Activated naive CD4-positive, alpha-beta T cell treated with anti-CD3 and anti-CD28 coated beads for 36 hours (primary cell): ENCODE measurements at regions not wholly inside any gene's neighbourhood (a gene's known extent, or its start where the extent isn't known, plus 50 kb on each side); places are given as distances from the start of the nearest gene placed in this dataset.
"Not testable (repeated sequence)": the region's sequence is repeated elsewhere in the genome, so short reads cannot be mapped to it uniquely, and the experiment has no call there.

Experiments used
- CTCF ChIA-PET: fragments of 350-600 bp; sonication (Branson Sonifier 250); formaldehyde crosslinking; loops from one replicate; lab custom pipeline; 2021; ENCODE audit warnings: antibody characterized with exemption; lab: Charles Lee
- DNase-seq: peaks from one replicate; pipeline ENCODE4 v3.0.0-alpha.2; 2020
- H3K27ac Mint-ChIP-seq: one replicate; pipeline ENCODE4 v1.8.0; 2021; ENCODE audit warnings: mild to moderate bottlenecking, mixed read lengths
- H3K27me3 Mint-ChIP-seq: one replicate; pipeline ENCODE4 v1.8.0; 2021; ENCODE audit warnings: low read depth, mixed read lengths
- H3K36me3 Mint-ChIP-seq: one replicate; pipeline ENCODE4 v1.8.0; 2021; ENCODE audit warnings: low read depth, mixed read lengths
- H3K4me1 Mint-ChIP-seq: one replicate; pipeline ENCODE4 v1.8.0; 2021; ENCODE audit warnings: low read depth, mixed read lengths
- H3K4me3 Mint-ChIP-seq: one replicate; pipeline ENCODE4 v1.8.0; 2021; ENCODE audit warnings: mild to moderate bottlenecking, moderate library complexity, mixed read lengths
- H3K9me3 Mint-ChIP-seq: one replicate; pipeline ENCODE4 v1.8.0; 2021; ENCODE audit warnings: mixed read lengths
- intact Hi-C: fragments of 100-400 bp; cut with micrococcal nuclease; formaldehyde crosslinking; loops from one replicate; pipeline ENCODE4 v1.15.1; 2023

DNA sequence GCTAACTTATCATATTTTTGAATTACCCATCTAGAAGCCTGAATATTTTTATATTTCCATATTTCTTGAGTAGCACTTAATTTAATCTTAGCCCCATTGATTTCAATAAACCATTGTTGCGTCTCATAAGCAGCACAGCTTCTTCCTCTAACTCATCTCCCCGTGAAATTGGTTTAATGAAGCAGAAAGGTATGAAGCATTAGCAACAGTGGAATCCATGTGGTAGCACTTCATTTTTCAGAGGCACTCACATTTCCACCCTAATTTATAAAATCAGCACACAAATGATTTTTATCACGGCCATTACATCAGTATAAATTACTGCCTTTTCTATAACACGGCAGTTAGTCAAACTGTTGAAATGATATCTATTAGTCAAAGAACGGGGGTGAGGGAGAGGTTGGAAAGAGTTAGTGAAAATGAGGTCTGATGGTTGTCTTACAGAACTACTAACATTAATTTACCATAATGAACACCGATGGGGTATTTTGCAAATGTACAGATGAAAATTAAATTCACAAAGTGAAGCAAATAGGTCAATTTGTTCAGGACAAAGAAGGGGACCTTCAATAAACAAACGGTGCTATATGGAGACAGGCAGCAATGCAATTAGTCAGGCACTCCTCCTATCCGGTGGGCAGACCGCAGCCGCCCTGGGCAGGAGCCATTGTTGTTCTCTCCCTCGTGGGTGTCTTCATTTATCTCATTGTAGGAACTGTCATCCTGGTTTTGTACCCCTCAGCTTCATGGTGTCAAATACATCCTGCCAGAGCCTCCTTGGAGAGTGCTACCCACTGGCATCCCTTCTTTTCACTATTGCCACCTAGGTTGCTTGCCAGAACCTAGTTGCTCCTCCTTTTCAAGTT lies 205.7 kb downstream of the SOX3 start:
- Mint-ChIP-seq H3K4me3 (no peak overlapping the region), H3K36me3 (no peaks in the 10 kb centered on the region), H3K27me3 (no peaks in the 10 kb centered on the region), H3K4me1 (no peaks in the 10 kb centered on the region), H3K27ac (no peak overlapping the region), H3K9me3 (no peaks in the 10 kb centered on the region)
- intact Hi-C loops: no loop called here
- no peak for DNase-seq
- CTCF ChIA-PET: no interaction called here

DNA sequence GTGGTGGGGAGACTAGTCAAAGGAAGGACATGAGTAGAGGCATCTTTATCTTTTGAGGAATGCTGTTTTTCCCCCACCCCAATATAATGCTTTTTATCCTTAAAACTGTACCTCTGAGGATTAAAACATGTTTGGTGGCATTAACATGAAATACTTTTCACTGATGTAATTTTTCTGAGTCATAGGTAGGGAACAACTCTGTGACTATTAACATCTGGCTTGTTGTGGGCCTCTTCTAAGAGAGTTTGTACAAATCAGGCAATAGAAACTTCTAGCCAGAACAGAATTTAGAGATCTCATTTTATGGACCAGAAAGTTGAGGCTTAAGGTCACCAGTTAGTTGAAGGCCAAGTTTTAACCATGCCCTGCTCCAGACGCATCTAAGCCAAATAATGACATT lies 207.6 kb downstream of the SOX3 start:
- no peak for DNase-seq
- Mint-ChIP-seq H3K27ac (no peak overlapping the region), H3K27me3 (no peaks in the 10 kb centered on the region), H3K4me3 (no peak overlapping the region), H3K36me3 (no peaks in the 10 kb centered on the region), H3K4me1 (no peaks in the 10 kb centered on the region), H3K9me3 (no peaks in the 10 kb centered on the region)
- CTCF ChIA-PET: no interaction called here
- intact Hi-C loops: no loop called here

DNA sequence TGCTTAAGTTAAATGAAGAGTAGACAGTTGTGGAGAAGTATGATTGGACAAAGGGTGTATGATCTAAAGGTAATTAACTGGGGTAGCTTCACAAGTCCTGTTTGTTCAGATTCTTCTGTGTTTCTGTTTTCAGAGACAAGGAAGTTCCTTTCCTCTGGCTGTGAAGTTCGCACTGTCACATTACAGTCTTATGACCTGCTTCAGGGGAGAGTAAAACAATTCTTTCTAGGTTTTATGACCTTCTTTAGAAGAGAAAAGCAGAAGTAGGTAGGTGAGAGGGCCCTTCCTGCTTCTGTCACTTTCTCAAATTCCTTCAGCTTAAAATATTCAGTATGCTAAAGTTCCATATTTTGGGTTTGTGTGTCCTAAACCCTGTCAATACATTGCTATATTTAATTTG lies 211.9 kb downstream of the SOX3 start:
- no peak for DNase-seq
- Mint-ChIP-seq H3K27ac (no peak overlapping the region), H3K4me1 (no peaks in the 10 kb centered on the region), H3K27me3 (no peaks in the 10 kb centered on the region), H3K9me3 (no peaks in the 10 kb centered on the region), H3K4me3 (no peak overlapping the region), H3K36me3 (no peaks in the 10 kb centered on the region)
- CTCF ChIA-PET: no interaction called here
- intact Hi-C loops: no loop called here

DNA sequence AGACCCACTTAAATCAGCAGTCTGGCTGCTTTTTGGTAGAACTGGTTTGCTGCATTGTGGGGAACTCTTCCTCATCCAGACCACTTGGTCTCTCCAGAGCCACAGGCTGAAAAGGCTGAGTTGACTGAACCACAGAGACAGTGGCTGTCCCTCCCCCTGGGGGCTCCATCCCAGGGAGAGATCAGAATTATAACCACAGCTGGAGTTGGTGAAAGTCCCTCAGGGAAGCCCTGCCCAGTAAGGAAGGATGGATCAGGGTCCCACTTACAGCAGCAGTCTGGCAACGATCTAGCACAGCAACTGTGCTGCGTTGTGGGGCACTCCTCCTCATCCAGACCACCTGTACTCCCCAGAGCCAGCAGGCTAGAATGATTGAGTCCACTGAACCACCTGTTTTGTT lies 212.7 kb downstream of the SOX3 start:
- no peaks in the 10 kb centered on the region for H3K9me3 Mint-ChIP-seq
- H3K27ac Mint-ChIP-seq: no peak overlapping the region
- H3K4me1 Mint-ChIP-seq: no peaks in the 10 kb centered on the region
- no peaks in the 10 kb centered on the region for H3K36me3 Mint-ChIP-seq
- no peaks in the 10 kb centered on the region for H3K27me3 Mint-ChIP-seq
- H3K4me3 Mint-ChIP-seq: no peak overlapping the region
- intact Hi-C loops: no loop called here
- no peak for DNase-seq
- CTCF ChIA-PET: no interaction called here

- no peak for DNase-seq
- Mint-ChIP-seq H3K36me3 (no peaks in the 10 kb centered on the region), H3K27ac (no peak overlapping the region), H3K4me3 (no peak overlapping the region), H3K9me3 (no peaks in the 10 kb centered on the region), H3K4me1 (no peaks in the 10 kb centered on the region), H3K27me3 (no peaks in the 10 kb centered on the region)
- intact Hi-C loops: no loop called here
- CTCF ChIA-PET: interaction anchor here (0.7 kb wide), 1 partner anchor 934 kb away, joined by 3 read pairs; no protein-coding TSS in a partner anchor
These were observed 229.9 kb downstream of the SOX3 start for GRCh38 chrX:140274811-140275525.

- Mint-ChIP-seq H3K36me3 (no peaks in the 10 kb centered on the region), H3K27ac (no peak overlapping the region), H3K4me1 (no peaks in the 10 kb centered on the region), H3K4me3 (no peak overlapping the region), H3K9me3 (peaks cover 2% of the 10 kb centered on the region), H3K27me3 (no peaks in the 10 kb centered on the region)
- intact Hi-C loops: no loop called here
- CTCF ChIA-PET: no interaction called here
- no peak for DNase-seq
These were observed 230.9 kb downstream of the SOX3 start for GRCh38 chrX:140273921-140274320.

DNA sequence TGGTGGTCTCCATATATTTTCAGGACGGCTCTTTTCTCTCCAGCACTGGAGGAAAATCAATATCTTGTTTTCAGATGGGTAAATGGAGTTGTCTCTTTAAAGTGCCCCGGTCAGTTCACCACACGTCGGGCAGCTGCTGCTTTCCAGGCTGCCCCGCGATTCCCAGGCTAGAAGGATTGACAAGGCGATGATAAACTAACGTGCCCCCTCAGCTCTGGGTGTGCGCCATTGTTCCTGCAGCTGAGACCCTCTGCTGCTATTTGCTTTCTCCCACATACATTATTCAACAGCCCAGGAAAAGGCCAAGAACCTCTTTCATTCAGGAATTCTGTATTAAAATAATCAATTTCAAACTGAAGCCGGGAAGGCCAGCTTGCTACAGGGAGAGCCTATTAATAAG lies 254.5 kb downstream of the SOX3 start:
- no peak overlapping the region for H3K4me3 Mint-ChIP-seq
- no peaks in the 10 kb centered on the region for H3K36me3 Mint-ChIP-seq
- intact Hi-C loops: no loop called here
- no peaks in the 10 kb centered on the region for H3K9me3 Mint-ChIP-seq
- H3K27me3 Mint-ChIP-seq: no peaks in the 10 kb centered on the region
- H3K4me1 Mint-ChIP-seq: no peaks in the 10 kb centered on the region
- no peak overlapping the region for H3K27ac Mint-ChIP-seq
- CTCF ChIA-PET: no interaction called here
- DNase-seq: no peak

DNA sequence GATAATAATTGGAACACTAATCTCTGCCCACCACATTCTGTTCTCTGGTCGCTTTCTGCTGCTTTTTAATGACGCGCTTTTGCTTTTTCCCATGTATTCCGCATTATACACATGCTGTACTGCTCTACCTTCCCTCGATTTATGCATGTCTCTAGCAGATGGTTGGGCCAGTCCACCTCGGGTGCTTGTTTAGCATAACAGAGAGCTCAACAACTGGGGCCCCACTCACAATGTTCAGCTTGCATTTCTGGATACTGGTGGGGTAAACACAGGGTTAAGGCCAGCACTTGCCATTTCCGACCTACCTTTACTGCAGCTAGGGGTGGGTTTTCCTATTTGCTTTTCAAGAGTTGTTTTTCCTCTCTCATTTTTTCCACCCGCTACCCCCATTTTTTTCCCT lies 255.8 kb downstream of the SOX3 start:
- Mint-ChIP-seq H3K27ac (no peak overlapping the region), H3K4me3 (no peak overlapping the region), H3K9me3 (no peaks in the 10 kb centered on the region), H3K4me1 (no peaks in the 10 kb centered on the region), H3K27me3 (no peaks in the 10 kb centered on the region), H3K36me3 (no peaks in the 10 kb centered on the region)
- intact Hi-C loops: no loop called here
- CTCF ChIA-PET: no interaction called here
- DNase-seq: no peak

GRCh38 chrX:140229191-140229590 lies 263.9 kb upstream of the CXorf66 start:
- no peak for DNase-seq
- intact Hi-C loops: no loop called here
- CTCF ChIA-PET: no interaction called here
- Mint-ChIP-seq H3K4me1 (no peaks in the 10 kb centered on the region), H3K4me3 (no peak overlapping the region), H3K36me3 (no peaks in the 10 kb centered on the region), H3K27me3 (no peaks in the 10 kb centered on the region), H3K27ac (no peak overlapping the region), H3K9me3 (peaks cover 4% of the 10 kb centered on the region)

DNA sequence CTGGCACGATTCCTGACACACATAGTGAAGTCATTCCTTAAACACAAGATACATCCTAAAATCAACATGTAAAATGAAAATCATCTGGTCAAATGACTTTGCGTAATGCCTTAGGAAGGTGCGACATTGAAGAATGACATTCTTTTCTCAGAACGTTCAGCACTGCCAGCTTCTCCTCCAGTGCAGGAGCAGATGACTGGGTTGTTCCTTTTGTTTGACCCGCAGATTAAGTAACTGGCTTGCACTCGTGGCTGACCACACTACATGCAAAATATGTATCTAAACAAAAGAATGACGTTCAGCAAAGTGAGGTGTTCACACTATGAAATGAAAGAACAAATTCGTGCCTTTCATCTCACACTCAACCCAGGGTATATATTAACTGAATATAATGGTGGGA lies 260.7 kb upstream of the CXorf66 start:
- H3K9me3 Mint-ChIP-seq, H3K4me1 Mint-ChIP-seq, DNase-seq, CTCF ChIA-PET, H3K4me3 Mint-ChIP-seq, H3K27ac Mint-ChIP-seq, H3K27me3 Mint-ChIP-seq, H3K36me3 Mint-ChIP-seq, intact Hi-C loops: not testable (repeated sequence)

DNA sequence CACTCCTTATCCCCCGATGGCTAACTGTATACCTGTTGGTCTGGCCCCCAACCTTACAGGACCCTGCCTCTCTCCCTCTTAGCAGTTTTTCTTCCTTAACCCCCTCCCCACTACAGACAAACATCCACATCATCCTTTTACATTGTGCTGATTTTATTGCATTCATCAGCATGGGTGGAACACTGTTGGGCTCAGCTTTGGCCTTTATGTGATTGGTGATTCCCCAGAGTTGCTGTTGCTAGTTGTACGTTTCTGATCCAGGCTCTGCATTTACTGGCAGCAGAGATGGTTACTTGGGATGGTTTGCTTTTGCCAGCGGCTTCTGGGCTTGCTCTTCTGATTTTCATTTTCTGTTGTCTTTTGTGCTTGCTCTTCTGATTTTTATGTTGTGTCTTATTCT lies 250.6 kb upstream of the CXorf66 start:
- intact Hi-C loops, CTCF ChIA-PET: not testable (repeated sequence)

DNA sequence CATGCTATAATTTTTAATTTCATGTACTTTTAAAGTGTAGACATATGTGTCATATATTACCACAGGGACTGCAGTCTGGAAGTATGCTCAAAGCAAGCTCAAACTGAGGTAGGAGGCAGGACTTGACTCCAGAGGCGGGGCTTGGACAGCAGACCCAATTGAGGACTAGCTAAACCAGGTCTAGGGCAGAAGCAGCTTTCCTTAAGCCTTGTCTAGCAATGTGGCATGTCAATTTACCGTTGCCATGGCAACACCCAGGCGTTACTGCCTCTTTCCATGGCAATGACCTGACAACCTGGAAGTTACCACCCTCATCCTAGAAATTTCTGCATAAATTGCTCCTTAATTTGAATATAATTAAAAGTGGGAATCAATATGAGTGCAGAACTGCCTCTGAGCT lies 249.2 kb upstream of the CXorf66 start:
- intact Hi-C loops: not testable (repeated sequence)

More for the DNA sequence above, 250.6 kb upstream of the CXorf66 start:
- not testable (repeated sequence) for H3K9me3 Mint-ChIP-seq, H3K4me3 Mint-ChIP-seq, H3K27me3 Mint-ChIP-seq, H3K27ac Mint-ChIP-seq, DNase-seq, H3K36me3 Mint-ChIP-seq, H3K4me1 Mint-ChIP-seq

DNA sequence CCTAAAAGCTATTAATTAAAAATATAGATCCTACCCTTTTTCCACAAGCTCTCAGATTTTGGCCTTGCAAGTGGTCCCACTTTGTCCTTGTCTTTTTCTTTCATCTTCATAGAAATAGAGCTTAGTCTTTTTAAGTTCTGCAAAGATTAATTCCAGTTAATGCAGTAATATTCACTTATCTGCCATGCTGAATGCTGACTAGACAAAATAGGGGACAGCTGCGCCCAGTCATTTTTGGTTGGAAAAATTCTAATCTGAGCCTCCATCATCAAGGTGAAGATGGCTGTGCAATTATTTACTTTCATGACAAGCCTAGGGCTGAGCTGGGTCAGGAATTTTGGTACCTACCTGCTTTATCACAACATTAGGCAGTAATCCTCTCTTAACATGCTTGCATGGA lies 241.3 kb upstream of the CXorf66 start:
- Mint-ChIP-seq H3K9me3 (no peaks in the 10 kb centered on the region), H3K4me3 (no peak overlapping the region), H3K36me3 (no peaks in the 10 kb centered on the region), H3K27ac (no peak overlapping the region), H3K4me1 (no peaks in the 10 kb centered on the region), H3K27me3 (no peaks in the 10 kb centered on the region)
- CTCF ChIA-PET: interaction anchor here (0.6 kb wide), 1 partner anchor 155 kb away, joined by 5 read pairs; no protein-coding TSS in a partner anchor
- intact Hi-C loops: no loop called here
- no peak for DNase-seq

More for the DNA sequence above, 249.2 kb upstream of the CXorf66 start:
- H3K4me3 Mint-ChIP-seq, H3K36me3 Mint-ChIP-seq, H3K4me1 Mint-ChIP-seq, H3K9me3 Mint-ChIP-seq, H3K27ac Mint-ChIP-seq, H3K27me3 Mint-ChIP-seq, DNase-seq, CTCF ChIA-PET: not testable (repeated sequence)
